Fibroblast of skin of scalp (primary cell): ENCODE measurements at regions not wholly inside any gene's neighbourhood (a gene's known extent, or its start where the extent isn't known, plus 50 kb on each side); places are given as distances from the start of the nearest gene placed in this dataset.
A peak's percentile ranks its signal among the peaks of the same experiment; 100 is the strongest.

Experiments used
- DNase-seq: peaks from one replicate; pipeline ENCODE4 v3.0.0-alpha.2; 2013

GRCh38 chr12:58593557-58594304, 326.6 kb downstream of the LRIG3 start:
- DNase-seq, result no peak

- DNase-seq, result no peak
Measured at GRCh38 chr12:58596381-58596780, 323.9 kb downstream of the LRIG3 start.

GRCh38 chr12:58601529-58601928, 318.8 kb downstream of the LRIG3 start:
- DNase-seq, result no peak

GRCh38 chr12:58602179-58602578, 318.1 kb downstream of the LRIG3 start:
- peak; percentile 26 for DNase-seq

- no peak for DNase-seq
Measured at GRCh38 chr12:58602736-58603135, 317.6 kb downstream of the LRIG3 start.

- DNase-seq, result no peak
Measured at GRCh38 chr12:58607805-58608204, 312.5 kb downstream of the LRIG3 start.

- DNase-seq, result peak; percentile 6
Measured at GRCh38 chr12:58608711-58609110, 311.6 kb downstream of the LRIG3 start.

GRCh38 chr12:58615047-58615446, 305.3 kb downstream of the LRIG3 start:
- DNase-seq, result no peak

GRCh38 chr12:58615576-58615975, 304.7 kb downstream of the LRIG3 start:
- no peak for DNase-seq

GRCh38 chr12:58616618-58617017, 303.7 kb downstream of the LRIG3 start:
- DNase-seq, result no peak

- no peak for DNase-seq
Measured at GRCh38 chr12:58621126-58621525, 299.2 kb downstream of the LRIG3 start.

- DNase-seq, result no peak
Measured at GRCh38 chr12:58629376-58629775, 290.9 kb downstream of the LRIG3 start.

GRCh38 chr12:58633479-58633878, 286.8 kb downstream of the LRIG3 start:
- peak; percentile 26 for DNase-seq

GRCh38 chr12:58639318-58639934, 280.9 kb downstream of the LRIG3 start:
- DNase-seq, result no peak

GRCh38 chr12:58640314-58640713, 280.0 kb downstream of the LRIG3 start:
- peak; percentile 20 for DNase-seq

- DNase-seq, result no peak
Measured at GRCh38 chr12:58645946-58646345, 274.4 kb downstream of the LRIG3 start.

- DNase-seq, result no peak
Measured at GRCh38 chr12:58647495-58647894, 272.8 kb downstream of the LRIG3 start.

- DNase-seq, result peak; percentile 76
Measured at GRCh38 chr12:58648176-58648575, 272.1 kb downstream of the LRIG3 start.

GRCh38 chr12:58651850-58652249, 268.5 kb downstream of the LRIG3 start:
- no peak for DNase-seq

- DNase-seq, result no peak
Measured at GRCh38 chr12:58654021-58654420, 266.3 kb downstream of the LRIG3 start.

- DNase-seq, result no peak
Measured at GRCh38 chr12:58655375-58655774, 264.9 kb downstream of the LRIG3 start.

- DNase-seq, result no peak
Measured at GRCh38 chr12:58656254-58657009, 263.9 kb downstream of the LRIG3 start.

- DNase-seq, result peak; percentile 81
Measured at GRCh38 chr12:58657190-58657589, 263.1 kb downstream of the LRIG3 start.

- DNase-seq, result no peak
Measured at GRCh38 chr12:58665375-58665774, 254.9 kb downstream of the LRIG3 start.
